Keratinocyte (primary cell): ENCODE measurements at regions not wholly inside any gene's neighbourhood (a gene's known extent, or its start where the extent isn't known, plus 50 kb on each side); places are given as distances from the start of the nearest gene placed in this dataset.

Source experiments
- DNase-seq: peaks from one replicate; pipeline ENCODE4 v3.0.0-alpha.2; 2011; ENCODE audit warnings: low read depth, missing footprints, low spot score
- FAIRE-seq: peaks from 2 replicates; lab custom pipeline; 2011; peaks lifted over from hg19 to GRCh38; lab: Jason Lieb, UNC
- H2AFZ ChIP-seq: 2 replicates; pipeline ENCODE4 v1.6.0; 2012; ENCODE audit warnings: low read length, control low read depth, inconsistent platforms; ENCODE audit not compliant: control insufficient read depth
- H3K27ac ChIP-seq: 2 replicates; pipeline ENCODE4 v1.5.1; 2011; ENCODE audit warnings: low read length; ENCODE audit not compliant: control insufficient read depth, insufficient read depth
- H3K27me3 ChIP-seq: 3 replicates; pipeline ENCODE4 v1.6.0; 2011; ENCODE audit warnings: low read length; ENCODE audit not compliant: control insufficient read depth, insufficient read depth; ENCODE audit errors: extremely low read depth
- H3K36me3 ChIP-seq, 2 experiments: 2 replicates in 1 of 2; 3 replicates in 1 of 2; pipeline ENCODE4 v1.5.1; 2011; ENCODE audit warnings: low read length in 2 of 2, mild to moderate bottlenecking in 1 of 2; ENCODE audit not compliant: control insufficient read depth in 2 of 2, insufficient read depth in 2 of 2; ENCODE audit errors: extremely low read depth in 1 of 2
- H3K4me1 ChIP-seq: 3 replicates; pipeline ENCODE4 v1.5.1; 2011; ENCODE audit warnings: low read length; ENCODE audit not compliant: control insufficient read depth, insufficient read depth; ENCODE audit errors: extremely low read depth
- H3K4me2 ChIP-seq: 3 replicates; pipeline ENCODE4 v1.6.0; 2011; ENCODE audit warnings: low read depth, low read length; ENCODE audit not compliant: control insufficient read depth, insufficient read depth; ENCODE audit errors: extremely low read depth
- H3K4me3 ChIP-seq, 3 experiments: fragments of 200-600 bp in 1 of 3; sonication (generic) in 1 of 3; 2 replicates in 2 of 3; 3 replicates in 1 of 3; pipeline ENCODE4 v1.5.1; 2011 to 2016; ENCODE audit warnings: low read length in 3 of 3, mild to moderate bottlenecking in 3 of 3, control low read depth in 2 of 3, inconsistent platforms in 1 of 3, low read depth in 1 of 3, mixed read lengths in 1 of 3, mixed run types in 1 of 3, moderate library complexity in 1 of 3; ENCODE audit not compliant: control insufficient read depth in 2 of 3, insufficient read depth in 2 of 3; ENCODE audit errors: extremely low read depth in 1 of 3
- H3K79me2 ChIP-seq: 2 replicates; pipeline ENCODE4 v1.6.0; 2012; ENCODE audit warnings: low read length; ENCODE audit not compliant: control insufficient read depth, insufficient read depth
- H3K9ac ChIP-seq: 3 replicates; pipeline ENCODE4 v1.6.0; 2011; ENCODE audit warnings: low read length; ENCODE audit not compliant: control insufficient read depth, insufficient read depth; ENCODE audit errors: extremely low read depth
- H3K9me1 ChIP-seq: 3 replicates; pipeline ENCODE4 v1.6.0; 2011; ENCODE audit warnings: low read length; ENCODE audit not compliant: control insufficient read depth, insufficient read depth; ENCODE audit errors: extremely low read depth
- H3K9me3 ChIP-seq: 2 replicates; pipeline ENCODE4 v1.5.1; 2012; ENCODE audit warnings: low read depth, low read length; ENCODE audit not compliant: control insufficient read depth
- H4K20me1 ChIP-seq: 3 replicates; pipeline ENCODE4 v1.6.0; 2011; ENCODE audit warnings: low read length; ENCODE audit not compliant: control insufficient read depth, insufficient read depth; ENCODE audit errors: extremely low read depth
- EZH2 ChIP-seq: IDR thresholded peaks from one replicate; pipeline ENCODE4 v1.6.1; 2012; ENCODE audit warnings: inconsistent platforms, mild to moderate bottlenecking, low read length, moderate library complexity
- dilution Hi-C: fragments of 300-500 bp; cut with MboI; formaldehyde crosslinking; loops from one replicate; pipeline ENCODE4 v1.7.0; 2020; ENCODE audit warnings: low sequenced_read_pairs; ENCODE audit not compliant: extremely low pct_ligation_motif_present
- TF ChIP-seq, protein P1 (sequence below), 3 experiments: IDR thresholded peaks in 1 of 3; conservative IDR thresholded peaks in 1 of 3; optimal IDR thresholded peaks in 1 of 3; 2 replicates in 2 of 3; 3 replicates in 1 of 3; pipeline versions ENCODE3 to v1.5.1; 2011; ENCODE audit warnings: low read length in 3 of 3, mild to moderate bottlenecking in 3 of 3, moderate library complexity in 2 of 3, control low read depth in 1 of 3, inconsistent platforms in 1 of 3; ENCODE audit not compliant: insufficient read depth in 2 of 3; ENCODE audit errors: extremely low read depth in 1 of 3

DNA sequence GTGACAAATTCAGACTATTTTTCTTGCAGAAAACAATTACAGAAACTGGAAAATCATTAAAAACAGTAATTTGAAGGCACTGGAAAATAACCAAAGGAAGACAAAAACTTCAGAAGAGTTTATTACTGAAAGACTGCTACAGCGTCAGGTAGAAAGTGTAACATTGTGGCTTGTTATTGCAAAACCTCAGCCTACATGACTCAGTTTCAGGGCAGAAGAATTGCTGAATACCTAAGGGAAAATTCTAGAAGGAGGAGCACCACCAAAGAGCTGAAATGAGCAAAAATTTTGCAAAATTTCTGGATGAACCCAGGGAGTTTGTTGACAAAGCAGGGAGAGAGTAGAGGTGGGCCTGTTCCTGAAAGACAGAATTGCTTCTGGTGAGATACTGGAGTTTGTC is 219.6 kb downstream of the C3orf38 start:
- no peak for DNase-seq

DNA sequence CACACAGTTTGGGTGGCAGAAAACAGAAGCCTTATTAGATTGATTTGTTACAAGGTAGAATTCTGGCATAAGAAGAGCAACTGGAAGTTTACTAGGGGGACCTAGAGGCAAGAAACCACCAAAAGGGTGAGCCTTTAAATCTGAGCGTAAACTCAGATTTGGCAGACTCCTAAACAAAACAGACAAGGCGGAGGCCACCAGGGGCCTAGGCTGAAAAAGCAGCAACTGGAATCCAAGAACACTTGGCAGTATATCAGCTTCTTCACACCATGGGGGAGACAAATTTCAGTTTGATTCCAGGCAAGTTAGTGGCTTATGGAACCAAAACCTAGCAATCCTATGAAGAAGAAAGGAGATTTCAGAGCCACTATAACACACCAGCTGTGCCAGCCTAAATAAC is 220.0 kb downstream of the C3orf38 start:
- H3K4me3 ChIP-seq, result no peak overlapping the region
- no peaks in the 10 kb centered on the region for H3K9me1 ChIP-seq
- H3K27ac ChIP-seq, result no peak overlapping the region
- no peaks in the 10 kb centered on the region for H3K79me2 ChIP-seq
- H4K20me1 ChIP-seq, result no peaks in the 10 kb centered on the region
- TF ChIP-seq EZH2, result no peak
- TF ChIP-seq, protein P1, sequence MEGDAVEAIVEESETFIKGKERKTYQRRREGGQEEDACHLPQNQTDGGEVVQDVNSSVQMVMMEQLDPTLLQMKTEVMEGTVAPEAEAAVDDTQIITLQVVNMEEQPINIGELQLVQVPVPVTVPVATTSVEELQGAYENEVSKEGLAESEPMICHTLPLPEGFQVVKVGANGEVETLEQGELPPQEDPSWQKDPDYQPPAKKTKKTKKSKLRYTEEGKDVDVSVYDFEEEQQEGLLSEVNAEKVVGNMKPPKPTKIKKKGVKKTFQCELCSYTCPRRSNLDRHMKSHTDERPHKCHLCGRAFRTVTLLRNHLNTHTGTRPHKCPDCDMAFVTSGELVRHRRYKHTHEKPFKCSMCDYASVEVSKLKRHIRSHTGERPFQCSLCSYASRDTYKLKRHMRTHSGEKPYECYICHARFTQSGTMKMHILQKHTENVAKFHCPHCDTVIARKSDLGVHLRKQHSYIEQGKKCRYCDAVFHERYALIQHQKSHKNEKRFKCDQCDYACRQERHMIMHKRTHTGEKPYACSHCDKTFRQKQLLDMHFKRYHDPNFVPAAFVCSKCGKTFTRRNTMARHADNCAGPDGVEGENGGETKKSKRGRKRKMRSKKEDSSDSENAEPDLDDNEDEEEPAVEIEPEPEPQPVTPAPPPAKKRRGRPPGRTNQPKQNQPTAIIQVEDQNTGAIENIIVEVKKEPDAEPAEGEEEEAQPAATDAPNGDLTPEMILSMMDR (optimal IDR thresholded peaks at IDR 0.05 in 1 of 3, IDR thresholded peaks at IDR 0.05 in 1 of 3, conservative IDR thresholded peaks at IDR 0.05 in 1 of 3; ENCODE audit: extremely low read depth in 1 of 3, insufficient read depth in 2 of 3, low read length in 3 of 3), result no peak
- no peaks in the 10 kb centered on the region for H3K4me1 ChIP-seq
- DNase-seq (no peak), FAIRE-seq (no peak)
- H3K27me3 ChIP-seq, result no peaks in the 10 kb centered on the region
- H2AFZ ChIP-seq, result no peak overlapping the region
- no peak overlapping the region for H3K9ac ChIP-seq
- no peaks in the 10 kb centered on the region for H3K9me3 ChIP-seq
- no peaks in the 10 kb centered on the region for H3K36me3 ChIP-seq
- no peak overlapping the region for H3K4me2 ChIP-seq
- dilution Hi-C loops, result no loop called here

More for the DNA sequence above, 219.6 kb downstream of the C3orf38 start:
- H3K4me2 ChIP-seq, result no peak overlapping the region
- dilution Hi-C loops, result no loop called here
- no peak overlapping the region for H3K4me3 ChIP-seq
- TF ChIP-seq EZH2, result no peak
- TF ChIP-seq, protein P1 (optimal IDR thresholded peaks at IDR 0.05 in 1 of 3, IDR thresholded peaks at IDR 0.05 in 1 of 3, conservative IDR thresholded peaks at IDR 0.05 in 1 of 3; ENCODE audit: extremely low read depth in 1 of 3, insufficient read depth in 2 of 3, low read length in 3 of 3), result no peak
- no peaks in the 10 kb centered on the region for H3K9me1 ChIP-seq
- no peak overlapping the region for H3K27ac ChIP-seq
- H2AFZ ChIP-seq, result no peak overlapping the region
- no peaks in the 10 kb centered on the region for H3K4me1 ChIP-seq
- H3K27me3 ChIP-seq, result no peaks in the 10 kb centered on the region
- FAIRE-seq, result no peak
- H3K36me3 ChIP-seq, result no peaks in the 10 kb centered on the region
- no peak overlapping the region for H3K9ac ChIP-seq
- no peaks in the 10 kb centered on the region for H4K20me1 ChIP-seq
- no peaks in the 10 kb centered on the region for H3K79me2 ChIP-seq
- no peaks in the 10 kb centered on the region for H3K9me3 ChIP-seq
